HL-60 (cell line): ENCODE measurements at regions not wholly inside any gene's neighbourhood (a gene's known extent, or its start where the extent isn't known, plus 50 kb on each side); places are given as distances from the start of the nearest gene placed in this dataset.

Experiments used
- DNase-seq, 2 experiments: peaks; one replicate each; pipeline ENCODE4 v3.0.0-alpha.2; 2010 to 2020; ENCODE audit warnings: low read depth in 1 of 2, low spot score in 1 of 2
- H3K27ac ChIP-seq: fragments of 250-450 bp; sonication (Bioruptor Pico); replicated peaks from 2 replicates; pipeline ENCODE4 v1.5.1; 2020; ENCODE audit warnings: mild to moderate bottlenecking, moderate library complexity
- H3K27me3 ChIP-seq: fragments of 250-450 bp; sonication (Bioruptor Pico); 2 replicates; pipeline ENCODE4 v1.5.1; 2021; ENCODE audit warnings: mild to moderate bottlenecking, moderate library complexity; ENCODE audit not compliant: insufficient read depth, poor library complexity, severe bottlenecking
- H3K4me3 ChIP-seq: replicated peaks from 2 replicates; pipeline ENCODE4 v1.5.1; 2011; ENCODE audit warnings: mild to moderate bottlenecking, control low read depth, low read length; ENCODE audit not compliant: insufficient read depth
- CTCF ChIP-seq: IDR thresholded peaks from one replicate; pipeline ENCODE4 v1.5.1; 2011; ENCODE audit warnings: low read length, control low read depth, inconsistent platforms; ENCODE audit not compliant: insufficient read depth
- GABPA ChIP-seq: IDR thresholded peaks from 2 replicates; pipeline ENCODE4 v1.6.1; 2012; ENCODE audit warnings: low read depth
- POLR2AphosphoS5 ChIP-seq: IDR thresholded peaks from 2 replicates; pipeline ENCODE4 v1.6.1; 2012; ENCODE audit warnings: low read depth
- REST ChIP-seq: IDR thresholded peaks from 2 replicates; pipeline ENCODE4 v1.6.1; 2012; ENCODE audit warnings: low read depth; ENCODE audit not compliant: insufficient replicate concordance
- SPI1 ChIP-seq: IDR thresholded peaks from 2 replicates; pipeline ENCODE4 v1.6.1; 2012; ENCODE audit warnings: low read depth, mild to moderate bottlenecking, borderline replicate concordance

GRCh38 chr1:175865041-175865766, 121.8 kb upstream of the TNR start:
- no peak overlapping the region for H3K27ac ChIP-seq
- no peak for TF ChIP-seq CTCF
- TF ChIP-seq REST: no peak
- no peak for TF ChIP-seq POLR2AphosphoS5
- no peak for TF ChIP-seq GABPA
- TF ChIP-seq SPI1: no peak
- H3K27me3 ChIP-seq: no peaks in the 10 kb centered on the region
- no peak overlapping the region for H3K4me3 ChIP-seq
- DNase-seq: no peak

GRCh38 chr1:175864625-175865024, 121.2 kb upstream of the TNR start:
- no peaks in the 10 kb centered on the region for H3K27me3 ChIP-seq
- no peak for TF ChIP-seq SPI1
- TF ChIP-seq CTCF: no peak
- TF ChIP-seq GABPA: no peak
- no peak for TF ChIP-seq REST
- TF ChIP-seq POLR2AphosphoS5: no peak
- no peak overlapping the region for H3K27ac ChIP-seq
- no peak for DNase-seq
- H3K4me3 ChIP-seq: no peak overlapping the region

- H3K27ac ChIP-seq: no peak overlapping the region
Observed at GRCh38 chr1:175864183-175864582, 120.8 kb upstream of the TNR start.

More at GRCh38 chr1:175864183-175864582, 120.8 kb upstream of the TNR start:
- DNase-seq: no peak
- TF ChIP-seq CTCF: no peak
- TF ChIP-seq GABPA: no peak
- Histone ChIP-seq H3K4me3 (no peak overlapping the region), H3K27me3 (no peaks in the 10 kb centered on the region)
